ENCODE measurements at regions not wholly inside any gene's neighbourhood (a gene's known extent, or its start where the extent isn't known, plus 50 kb on each side); places are given as distances from the start of the nearest gene placed in this dataset.
"Not testable (repeated sequence)": the region's sequence is repeated elsewhere in the genome, so short reads cannot be mapped to it uniquely, and the experiment has no call there.

- peak; percentile 93 for DNase-seq
These were observed 167.4 kb upstream of the HMGA2 start for GRCh38 chr12:65656891-65657351.

GRCh38 chr12:65657635-65658034 is 166.6 kb upstream of the HMGA2 start:
- DNase-seq: no peak

GRCh38 chr12:65658360-65658759 is 165.9 kb upstream of the HMGA2 start:
- no peak for DNase-seq

GRCh38 chr12:65659681-65660080 is 164.6 kb upstream of the HMGA2 start:
- DNase-seq: no peak

GRCh38 chr12:65660096-65660495 is 164.2 kb upstream of the HMGA2 start:
- DNase-seq: no peak

- no peak for DNase-seq
These were observed 163.4 kb upstream of the HMGA2 start for GRCh38 chr12:65660836-65661235.

GRCh38 chr12:65662590-65662989 is 161.7 kb upstream of the HMGA2 start:
- no peak for DNase-seq

GRCh38 chr12:65663097-65663496 is 161.2 kb upstream of the HMGA2 start:
- DNase-seq: no peak

GRCh38 chr12:65663648-65664047 is 160.6 kb upstream of the HMGA2 start:
- no peak for DNase-seq

GRCh38 chr12:65664715-65665250 is 159.5 kb upstream of the HMGA2 start:
- no peak for DNase-seq

- DNase-seq: peak; percentile 40
These were observed 158.5 kb upstream of the HMGA2 start for GRCh38 chr12:65665817-65666216.

GRCh38 chr12:65666876-65667275 is 157.4 kb upstream of the HMGA2 start:
- peak; percentile 4 for DNase-seq

GRCh38 chr12:65667932-65668331 is 156.4 kb upstream of the HMGA2 start:
- no peak for DNase-seq

- no peak for DNase-seq
These were observed 155.1 kb upstream of the HMGA2 start for GRCh38 chr12:65668981-65669695.

- no peak for DNase-seq
These were observed 153.5 kb upstream of the HMGA2 start for GRCh38 chr12:65670775-65671174.

GRCh38 chr12:65672441-65672840 is 151.8 kb upstream of the HMGA2 start:
- DNase-seq: no peak

- no peak for DNase-seq
These were observed 151.1 kb upstream of the HMGA2 start for GRCh38 chr12:65673156-65673690.

- no peak for DNase-seq
These were observed 150.6 kb upstream of the HMGA2 start for GRCh38 chr12:65673732-65674131.

- DNase-seq: no peak
These were observed 149.1 kb upstream of the HMGA2 start for GRCh38 chr12:65675141-65675621.

GRCh38 chr12:65678172-65678571 is 146.1 kb upstream of the HMGA2 start:
- not testable (repeated sequence) for DNase-seq

GRCh38 chr12:65681226-65681625 is 143.1 kb upstream of the HMGA2 start:
- no peak for DNase-seq

- DNase-seq: no peak
These were observed 142.2 kb upstream of the HMGA2 start for GRCh38 chr12:65682112-65682511.

GRCh38 chr12:65684906-65685305 is 139.4 kb upstream of the HMGA2 start:
- DNase-seq: no peak

- DNase-seq: peak; percentile 10
These were observed 138.8 kb upstream of the HMGA2 start for GRCh38 chr12:65685514-65685913.

Measured in MV-4-11 (cell line).